ENCODE measurements at regions not wholly inside any gene's neighbourhood (a gene's known extent, or its start where the extent isn't known, plus 50 kb on each side); places are given as distances from the start of the nearest gene placed in this dataset.

DNA sequence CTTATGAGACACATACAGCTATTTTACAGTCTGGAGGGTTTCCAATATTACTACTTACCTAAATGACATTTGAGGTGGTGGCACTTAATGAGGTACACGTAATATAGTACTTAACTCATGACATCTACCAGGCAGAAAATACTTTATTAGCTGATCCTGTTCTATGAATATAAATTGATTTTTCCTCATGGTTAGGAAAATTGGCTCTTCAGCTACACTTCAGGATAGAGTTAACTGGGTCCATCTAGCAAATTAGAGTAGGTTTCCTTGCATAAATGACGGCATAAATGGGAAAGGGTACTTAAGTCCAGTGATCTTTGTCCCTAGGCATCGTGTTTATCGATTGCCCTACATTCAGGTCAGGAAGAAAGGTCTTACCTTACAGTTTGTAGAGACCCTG lies 988.8 kb upstream of the TMPRSS15 start:
- TF ChIP-seq ZNF274 (IDR thresholded peaks at IDR 0.05; ENCODE audit: low read depth, low read length): no peak
- no peak for TF ChIP-seq YY1 (IDR thresholded peaks at IDR 0.05; ENCODE audit: insufficient read depth, insufficient read length)

Measured in NT2/D1 (cell line).